Spleen (tissue), 11 donors: ENCODE measurements at regions not wholly inside any gene's neighbourhood (a gene's known extent, or its start where the extent isn't known, plus 50 kb on each side); places are given as distances from the start of the nearest gene placed in this dataset.
A peak's percentile ranks its signal among the peaks of the same experiment; 100 is the strongest.

Experiments used
- DNase-seq: peaks from one replicate; pipeline ENCODE4 v3.0.0-alpha.2; 2020
- H3K27ac ChIP-seq, 8 donors: fragments of 200-600 bp; sonication (generic) in 7 of 8; 1 replicate in 4 of 8; 2 replicates in 4 of 8; pipeline versions ENCODE4 v1.5.0 to v1.8.0; 2016 to 2021; ENCODE audit warnings: inconsistent platforms in 4 of 8, mild to moderate bottlenecking in 4 of 8, moderate library complexity in 1 of 8
- H3K27me3 ChIP-seq, 7 donors: fragments of 200-600 bp; sonication (generic) in 6 of 7; replicated peaks in 1 of 7; 1 replicate in 4 of 7; 2 replicates in 3 of 7; pipeline versions ENCODE4 v1.5.0 to v1.8.0; 2016 to 2021; ENCODE audit warnings: inconsistent platforms in 3 of 7, mild to moderate bottlenecking in 1 of 7
- H3K36me3 ChIP-seq, 6 donors: fragments of 200-600 bp; sonication (generic) in 5 of 6; 1 replicate in 4 of 6; 2 replicates in 2 of 6; pipeline versions ENCODE4 v1.5.0 to v1.8.0; 2016 to 2021; ENCODE audit warnings: inconsistent platforms in 2 of 6
- H3K4me1 ChIP-seq, 6 donors: fragments of 200-600 bp; sonication (generic) in 5 of 6; 1 replicate in 3 of 6; 2 replicates in 3 of 6; pipeline versions ENCODE4 v1.5.0 to v1.8.0; 2016 to 2021; ENCODE audit warnings: inconsistent platforms in 3 of 6
- H3K4me3 ChIP-seq, 8 donors: fragments of 200-600 bp; sonication (generic) in 7 of 8; 1 replicate in 4 of 8; 2 replicates in 4 of 8; pipeline versions ENCODE4 v1.5.0 to v1.8.0; 2016 to 2021; ENCODE audit warnings: inconsistent platforms in 4 of 8, mild to moderate bottlenecking in 4 of 8, moderate library complexity in 2 of 8
- H3K9me3 ChIP-seq, 8 donors: fragments of 200-600 bp; sonication (generic) in 7 of 8; 1 replicate in 4 of 8; 2 replicates in 4 of 8; pipeline versions ENCODE4 v1.5.0 to v1.8.0; 2016 to 2021; ENCODE audit warnings: inconsistent platforms in 4 of 8
- POLR2A ChIP-seq, 3 donors: fragments of 450-650 bp; IDR thresholded peaks; one replicate each; pipeline ENCODE4 v1.5.1; 2017; ENCODE audit warnings: antibody characterized with exemption in 3 of 3, mild to moderate bottlenecking in 1 of 3
- POLR2AphosphoS5 ChIP-seq, 3 donors: sonication (generic); formaldehyde crosslinking; IDR thresholded peaks; one replicate each; pipeline ENCODE4 v1.5.1; 2017; ENCODE audit warnings: antibody characterized with exemption in 3 of 3
- WGBS, 5 donors: extraction: QIAGEN DNeasy Blood & Tissue Kit in 3 of 5; methylation state at CpG; one replicate each; pipeline versions ENCODE4 v1.1.5 to v1.1.7; 2013 to 2018; 5-methylcytosine and 5-hydroxymethylcytosine counted together
- intact Hi-C: fragments of 100-400 bp; cut with DNase I; formaldehyde crosslinking; loops from one replicate; pipeline ENCODE4 v1.15.0; 2023; ENCODE audit warnings: low total_unique reads
- TF ChIP-seq, protein P1 (sequence below), 11 experiments: fragments of 200-600 bp in 7 of 11; fragments of 450-650 bp in 4 of 11; sonication (generic) in 4 of 11; IDR thresholded peaks in 8 of 11; conservative IDR thresholded peaks in 3 of 11; 1 replicate in 7 of 11; 2 replicates in 4 of 11; pipeline versions ENCODE4 v1.4.0 to v1.8.0; 2016 to 2021; ENCODE audit warnings: antibody characterized with exemption in 11 of 11, inconsistent platforms in 4 of 11, mild to moderate bottlenecking in 1 of 11
- donor health status: healthy with polysubstance abuse.
- donor health status: DM: no; HTN: no; CAD: no; lungs with moderate emphysema.
- donor health status: DM: no; HTN: no; CAD: no.
- donor health status: Bipolar disorder and iron deficiency.
- donor health status: healthy.
- donor health status: DM: no; HTN: no; CAD: no.
- donor health status: DM: yes; HTN: yes; CAD: no.

GRCh38 chr3:72376956-72377710 lies 471.1 kb downstream of the SHQ1 start:
- 61 to 82% (median 73%) methylated on average over 9 of the region's 9 CpGs for WGBS, 5 donors
- Histone ChIP-seq H3K27ac (peak overlapping the region in 1 of 8 donors; percentile 4), H3K36me3 (peaks cover 3 to 32% (median 20%) of the 10 kb centered on the region in 6 donors), H3K4me1 (peaks cover 13 to 73% (median 31%) of the 10 kb centered on the region in 6 donors), H3K4me3 (no peak overlapping the region), H3K9me3 (no peaks in the 10 kb centered on the region), H3K27me3 (no peaks in the 10 kb centered on the region)
- intact Hi-C loops: no loop called here
- DNase-seq: no peak
- TF ChIP-seq, protein P1, sequence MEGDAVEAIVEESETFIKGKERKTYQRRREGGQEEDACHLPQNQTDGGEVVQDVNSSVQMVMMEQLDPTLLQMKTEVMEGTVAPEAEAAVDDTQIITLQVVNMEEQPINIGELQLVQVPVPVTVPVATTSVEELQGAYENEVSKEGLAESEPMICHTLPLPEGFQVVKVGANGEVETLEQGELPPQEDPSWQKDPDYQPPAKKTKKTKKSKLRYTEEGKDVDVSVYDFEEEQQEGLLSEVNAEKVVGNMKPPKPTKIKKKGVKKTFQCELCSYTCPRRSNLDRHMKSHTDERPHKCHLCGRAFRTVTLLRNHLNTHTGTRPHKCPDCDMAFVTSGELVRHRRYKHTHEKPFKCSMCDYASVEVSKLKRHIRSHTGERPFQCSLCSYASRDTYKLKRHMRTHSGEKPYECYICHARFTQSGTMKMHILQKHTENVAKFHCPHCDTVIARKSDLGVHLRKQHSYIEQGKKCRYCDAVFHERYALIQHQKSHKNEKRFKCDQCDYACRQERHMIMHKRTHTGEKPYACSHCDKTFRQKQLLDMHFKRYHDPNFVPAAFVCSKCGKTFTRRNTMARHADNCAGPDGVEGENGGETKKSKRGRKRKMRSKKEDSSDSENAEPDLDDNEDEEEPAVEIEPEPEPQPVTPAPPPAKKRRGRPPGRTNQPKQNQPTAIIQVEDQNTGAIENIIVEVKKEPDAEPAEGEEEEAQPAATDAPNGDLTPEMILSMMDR (IDR thresholded peaks at IDR 0.05 in 8 of 11, conservative IDR thresholded peaks at IDR 0.05 in 3 of 11): no peak
- TF ChIP-seq POLR2AphosphoS5 (IDR thresholded peaks at IDR 0.05) (peak in 1 of 3 donors; percentile 11), POLR2A (IDR thresholded peaks at IDR 0.05) (no peak)

- intact Hi-C loops: no loop called here
- H3K9me3 ChIP-seq: no peaks in the 10 kb centered on the region
These were observed 472.8 kb downstream of the SHQ1 start for GRCh38 chr3:72375237-72376076.

DNA sequence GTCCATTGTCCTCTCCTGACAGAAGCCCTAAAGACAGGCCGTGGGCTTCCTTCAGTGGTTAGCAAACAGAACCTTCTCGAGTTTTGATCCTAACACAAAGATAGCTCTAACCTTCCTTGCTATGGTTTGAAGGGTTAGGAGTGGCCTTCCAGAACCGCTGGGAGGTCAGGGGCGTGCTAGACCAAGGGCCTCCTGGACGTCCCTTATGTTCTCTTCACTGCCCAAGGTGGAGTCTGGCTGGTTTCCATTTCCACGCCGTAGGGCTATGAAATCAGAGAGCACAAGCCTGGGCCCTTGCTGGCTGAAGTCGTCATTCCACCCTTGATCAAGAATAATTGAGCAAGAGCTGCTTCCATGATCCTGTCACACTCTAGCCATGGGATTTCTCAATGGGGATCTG lies 475.1 kb downstream of the SHQ1 start:
- Histone ChIP-seq H3K27ac (no peak overlapping the region), H3K27me3 (no peaks in the 10 kb centered on the region), H3K9me3 (no peaks in the 10 kb centered on the region), H3K4me1 (peaks cover 0 to 34% (median 6%) of the 10 kb centered on the region in 6 donors), H3K4me3 (no peak overlapping the region), H3K36me3 (peaks cover under 1 to 20% (median 12%) of the 10 kb centered on the region in 6 donors)
- WGBS, 5 donors: 92 to 96% (median 93%) methylated on average over 7 to 8 of the region's 8 CpGs
- no peak for DNase-seq
- TF ChIP-seq POLR2A (IDR thresholded peaks at IDR 0.05) (no peak), POLR2AphosphoS5 (IDR thresholded peaks at IDR 0.05) (no peak)
- TF ChIP-seq, protein P1 (IDR thresholded peaks at IDR 0.05 in 8 of 11, conservative IDR thresholded peaks at IDR 0.05 in 3 of 11): no peak
- intact Hi-C loops: no loop called here

More at GRCh38 chr3:72375237-72376076, 472.8 kb downstream of the SHQ1 start:
- 64 to 73% (median 67%) methylated on average over 10 of the region's 10 CpGs for WGBS, 5 donors
- no peak for DNase-seq
- no peaks in the 10 kb centered on the region for H3K27me3 ChIP-seq
- H3K27ac ChIP-seq: no peak overlapping the region
- peaks cover 3 to 56% (median 19%) of the 10 kb centered on the region in 6 donors for H3K4me1 ChIP-seq
- peaks cover 3 to 32% (median 20%) of the 10 kb centered on the region in 6 donors for H3K36me3 ChIP-seq
- TF ChIP-seq POLR2A (IDR thresholded peaks at IDR 0.05) (no peak), POLR2AphosphoS5 (IDR thresholded peaks at IDR 0.05) (no peak)
- TF ChIP-seq, protein P1 (IDR thresholded peaks at IDR 0.05 in 8 of 11, conservative IDR thresholded peaks at IDR 0.05 in 3 of 11): no peak
- no peak overlapping the region for H3K4me3 ChIP-seq

DNA sequence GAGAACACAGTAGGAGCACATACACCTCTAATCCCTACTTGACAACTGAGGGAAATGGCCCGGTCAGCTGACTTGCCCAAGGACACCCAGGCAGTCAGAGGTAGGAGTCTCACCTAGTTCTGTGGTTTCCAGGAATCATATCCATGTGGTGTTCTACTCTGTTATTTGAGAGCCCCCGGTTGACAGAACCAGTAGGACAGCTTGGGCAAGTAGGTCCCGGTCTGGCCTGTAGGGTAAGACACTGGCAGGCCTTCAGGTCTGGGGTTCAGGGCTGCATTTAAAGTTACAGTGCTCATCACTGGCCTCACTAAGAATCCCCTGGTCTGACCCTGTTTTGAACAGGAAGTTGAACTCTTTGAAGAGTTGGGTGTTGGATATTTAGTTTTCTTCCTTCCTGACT lies 476.1 kb downstream of the SHQ1 start:
- no peak for DNase-seq
- intact Hi-C loops: no loop called here
- H3K36me3 ChIP-seq: peaks cover 0 to 11% (median 4%) of the 10 kb centered on the region in 6 donors

More for the DNA sequence above, 476.1 kb downstream of the SHQ1 start:
- Histone ChIP-seq H3K4me1 (peaks cover 0 to 25% (median 6%) of the 10 kb centered on the region in 6 donors), H3K9me3 (no peaks in the 10 kb centered on the region), H3K4me3 (no peak overlapping the region), H3K27me3 (no peaks in the 10 kb centered on the region), H3K27ac (no peak overlapping the region)
- 83 to 97% (median 89%) methylated on average over 3 of the region's 3 CpGs for WGBS, 5 donors
- no peak for TF ChIP-seq POLR2A (IDR thresholded peaks at IDR 0.05)
- TF ChIP-seq, protein P1 (IDR thresholded peaks at IDR 0.05 in 8 of 11, conservative IDR thresholded peaks at IDR 0.05 in 3 of 11): no peak
- TF ChIP-seq POLR2AphosphoS5 (IDR thresholded peaks at IDR 0.05): no peak
